Naive thymus-derived CD8-positive, alpha-beta T cell (primary cell): ENCODE measurements at regions not wholly inside any gene's neighbourhood (a gene's known extent, or its start where the extent isn't known, plus 50 kb on each side); places are given as distances from the start of the nearest gene placed in this dataset.

ENCODE experiments used
- ATAC-seq, 2 donors: fragments of 150-1000 bp; cut with Tn5 transposase in 1 of 2; sonication (Bioruptor Pico), chemical (Tn5 transposase) in 1 of 2; 1 replicate in 1 of 2; 2 replicates in 1 of 2; pipeline ENCODE4 v1.10.0; 2021; ENCODE audit warnings: mild to moderate bottlenecking in 2 of 2, moderate library complexity in 2 of 2
- POLR2A ChIA-PET: fragments of 350-600 bp; sonication (Branson Sonifier 250); formaldehyde crosslinking; loops from one replicate; lab custom pipeline; 2021; ENCODE audit warnings: antibody characterized with exemption; lab: Charles Lee
- DNase-seq, 10 donors: peaks; one replicate each; pipeline versions ENCODE4 v3.0.0 to v3.0.0-alpha.2; 2020 to 2022
- H3K27ac Mint-ChIP-seq, 10 donors: one replicate each; pipeline ENCODE4 v1.8.0; 2020 to 2022; ENCODE audit warnings: mild to moderate bottlenecking in 10 of 10, mixed read lengths in 10 of 10, moderate library complexity in 4 of 10, inconsistent platforms in 1 of 10
- H3K27me3 Mint-ChIP-seq, 5 donors: one replicate each; pipeline ENCODE4 v1.8.0; 2021 to 2022; ENCODE audit warnings: mixed read lengths in 5 of 5
- H3K36me3 Mint-ChIP-seq, 3 donors: one replicate each; pipeline ENCODE4 v1.8.0; 2020 to 2022; ENCODE audit warnings: mixed read lengths in 3 of 3, mild to moderate bottlenecking in 2 of 3, inconsistent platforms in 1 of 3
- H3K4me1 Mint-ChIP-seq, 4 donors: one replicate each; pipeline ENCODE4 v1.8.0; 2021 to 2022; ENCODE audit warnings: mixed read lengths in 4 of 4
- H3K4me3 Mint-ChIP-seq, 10 donors: one replicate each; pipeline ENCODE4 v1.8.0; 2020 to 2022; ENCODE audit warnings: mild to moderate bottlenecking in 10 of 10, mixed read lengths in 10 of 10, moderate library complexity in 6 of 10, inconsistent platforms in 1 of 10
- H3K9me3 Mint-ChIP-seq, 9 donors: one replicate each; pipeline ENCODE4 v1.8.0; 2020 to 2022; ENCODE audit warnings: mixed read lengths in 9 of 9, mild to moderate bottlenecking in 3 of 9, inconsistent platforms in 1 of 9, moderate library complexity in 1 of 9

GRCh38 chr5:171629221-171629620, 156.4 kb upstream of the SMIM23 start:
- POLR2A ChIA-PET, result no interaction called here
- no peak overlapping the region for H3K4me3 Mint-ChIP-seq
- H3K27me3 Mint-ChIP-seq, result peaks cover 14 to 27% (median 18%) of the 10 kb centered on the region in 5 donors
- no peaks in the 10 kb centered on the region for H3K9me3 Mint-ChIP-seq
- ATAC-seq (no peak), DNase-seq (no peak)
- no peak overlapping the region for H3K27ac Mint-ChIP-seq
- peaks cover 0 to 6% (median 3%) of the 10 kb centered on the region in 4 donors for H3K4me1 Mint-ChIP-seq
- no peaks in the 10 kb centered on the region for H3K36me3 Mint-ChIP-seq

- no peak for DNase-seq
- Mint-ChIP-seq H3K9me3 (no peaks in the 10 kb centered on the region), H3K27ac (no peak overlapping the region), H3K4me3 (no peak overlapping the region), H3K36me3 (no peaks in the 10 kb centered on the region), H3K27me3 (peaks cover 15 to 31% (median 20%) of the 10 kb centered on the region in 5 donors), H3K4me1 (peaks cover 0 to 9% (median 3%) of the 10 kb centered on the region in 4 donors)
- no peak for ATAC-seq
- POLR2A ChIA-PET, result no interaction called here
These were observed 155.8 kb upstream of the SMIM23 start for GRCh38 chr5:171629628-171630349.

GRCh38 chr5:171630350-171631065, 155.1 kb upstream of the SMIM23 start:
- POLR2A ChIA-PET, result no interaction called here
- Mint-ChIP-seq H3K27me3 (peaks cover 15 to 38% (median 22%) of the 10 kb centered on the region in 5 donors), H3K4me3 (no peak overlapping the region), H3K27ac (no peak overlapping the region), H3K36me3 (no peaks in the 10 kb centered on the region), H3K9me3 (no peaks in the 10 kb centered on the region), H3K4me1 (peaks cover 0 to 9% (median 3%) of the 10 kb centered on the region in 4 donors)
- no peak for DNase-seq
- ATAC-seq, result no peak

GRCh38 chr5:171632616-171633015, 153.0 kb upstream of the SMIM23 start:
- H3K9me3 Mint-ChIP-seq, result no peaks in the 10 kb centered on the region
- POLR2A ChIA-PET, result no interaction called here
- peaks cover 0 to 9% (median 3%) of the 10 kb centered on the region in 4 donors for H3K4me1 Mint-ChIP-seq
- no peak overlapping the region for H3K27ac Mint-ChIP-seq
- peaks cover 16 to 53% (median 27%) of the 10 kb centered on the region in 5 donors for H3K27me3 Mint-ChIP-seq
- ATAC-seq (no peak), DNase-seq (no peak)
- no peaks in the 10 kb centered on the region for H3K36me3 Mint-ChIP-seq
- H3K4me3 Mint-ChIP-seq, result no peak overlapping the region

GRCh38 chr5:171633776-171634470, 151.7 kb upstream of the SMIM23 start:
- no peak for ATAC-seq
- Mint-ChIP-seq H3K9me3 (no peaks in the 10 kb centered on the region), H3K27me3 (peaks cover 12 to 41% (median 22%) of the 10 kb centered on the region in 5 donors), H3K4me3 (no peak overlapping the region), H3K36me3 (no peaks in the 10 kb centered on the region), H3K27ac (no peak overlapping the region), H3K4me1 (peaks cover 0 to 9% (median 3%) of the 10 kb centered on the region in 4 donors)
- POLR2A ChIA-PET, result no interaction called here
- no peak for DNase-seq

- Mint-ChIP-seq H3K9me3 (no peaks in the 10 kb centered on the region), H3K36me3 (no peaks in the 10 kb centered on the region), H3K27ac (no peak overlapping the region), H3K4me1 (peaks cover 0 to 9% (median 3%) of the 10 kb centered on the region in 4 donors), H3K4me3 (no peak overlapping the region), H3K27me3 (peaks cover 12 to 35% (median 16%) of the 10 kb centered on the region in 5 donors)
- no peak for ATAC-seq
- DNase-seq, result no peak
- POLR2A ChIA-PET, result no interaction called here
These were observed 151.1 kb upstream of the SMIM23 start for GRCh38 chr5:171634511-171634910.

- H3K36me3 Mint-ChIP-seq, result no peaks in the 10 kb centered on the region
- peaks cover 0 to 9% (median 3%) of the 10 kb centered on the region in 4 donors for H3K4me1 Mint-ChIP-seq
- no peak overlapping the region for H3K4me3 Mint-ChIP-seq
- DNase-seq (no peak), ATAC-seq (no peak)
- H3K9me3 Mint-ChIP-seq, result no peaks in the 10 kb centered on the region
- H3K27me3 Mint-ChIP-seq, result peaks cover 12 to 33% (median 15%) of the 10 kb centered on the region in 5 donors
- no peak overlapping the region for H3K27ac Mint-ChIP-seq
- POLR2A ChIA-PET, result no interaction called here
These were observed 150.6 kb upstream of the SMIM23 start for GRCh38 chr5:171635028-171635427.

GRCh38 chr5:171635561-171636245, 149.9 kb upstream of the SMIM23 start:
- no peaks in the 10 kb centered on the region for H3K9me3 Mint-ChIP-seq
- peak overlapping the region in 1 of 10 donors; percentile 36 for H3K27ac Mint-ChIP-seq
- no peak for ATAC-seq

GRCh38 chr5:171637811-171638210, 147.8 kb upstream of the SMIM23 start:
- H3K4me3 Mint-ChIP-seq, result no peak overlapping the region
- ATAC-seq (no peak), DNase-seq (no peak)
- no peaks in the 10 kb centered on the region for H3K9me3 Mint-ChIP-seq
- H3K4me1 Mint-ChIP-seq, result peaks cover 0 to 9% (median 1%) of the 10 kb centered on the region in 4 donors
- peaks cover 4 to 33% (median 15%) of the 10 kb centered on the region in 5 donors for H3K27me3 Mint-ChIP-seq
- POLR2A ChIA-PET, result no interaction called here
- H3K27ac Mint-ChIP-seq, result no peak overlapping the region
- no peaks in the 10 kb centered on the region for H3K36me3 Mint-ChIP-seq

More at GRCh38 chr5:171635561-171636245, 149.9 kb upstream of the SMIM23 start:
- Mint-ChIP-seq H3K4me1 (peaks cover 0 to 9% (median 1%) of the 10 kb centered on the region in 4 donors), H3K36me3 (no peaks in the 10 kb centered on the region), H3K27me3 (peaks cover 12 to 33% (median 15%) of the 10 kb centered on the region in 5 donors), H3K4me3 (no peak overlapping the region)
- no peak for DNase-seq
- POLR2A ChIA-PET, result no interaction called here

- no peak for ATAC-seq
- no peaks in the 10 kb centered on the region for H3K9me3 Mint-ChIP-seq
- peaks cover 5 to 26% (median 11%) of the 10 kb centered on the region in 5 donors for H3K27me3 Mint-ChIP-seq
- no peaks in the 10 kb centered on the region for H3K36me3 Mint-ChIP-seq
- H3K4me1 Mint-ChIP-seq, result peaks cover 0 to 4% (median under 1%) of the 10 kb centered on the region in 4 donors
- H3K4me3 Mint-ChIP-seq, result no peak overlapping the region
- H3K27ac Mint-ChIP-seq, result no peak overlapping the region
- POLR2A ChIA-PET, result no interaction called here
- no peak for DNase-seq
These were observed 146.4 kb upstream of the SMIM23 start for GRCh38 chr5:171639205-171639621.

GRCh38 chr5:171639966-171640365, 145.7 kb upstream of the SMIM23 start:
- Mint-ChIP-seq H3K4me3 (no peak overlapping the region), H3K36me3 (no peaks in the 10 kb centered on the region), H3K9me3 (no peaks in the 10 kb centered on the region), H3K27ac (no peak overlapping the region), H3K27me3 (peaks cover 3 to 25% (median 11%) of the 10 kb centered on the region in 5 donors), H3K4me1 (no peaks in the 10 kb centered on the region)
- DNase-seq (no peak), ATAC-seq (no peak)
- POLR2A ChIA-PET, result no interaction called here

- POLR2A ChIA-PET, result no interaction called here
- H3K9me3 Mint-ChIP-seq, result no peaks in the 10 kb centered on the region
- no peaks in the 10 kb centered on the region for H3K36me3 Mint-ChIP-seq
- no peak for DNase-seq
- H3K4me3 Mint-ChIP-seq, result no peak overlapping the region
- ATAC-seq, result no peak
- no peaks in the 10 kb centered on the region for H3K4me1 Mint-ChIP-seq
- no peak overlapping the region for H3K27ac Mint-ChIP-seq
- peaks cover 3 to 21% (median 8%) of the 10 kb centered on the region in 5 donors for H3K27me3 Mint-ChIP-seq
These were observed 145.1 kb upstream of the SMIM23 start for GRCh38 chr5:171640480-171640879.
